ENCODE measurements at regions not wholly inside any gene's neighbourhood (a gene's known extent, or its start where the extent isn't known, plus 50 kb on each side); places are given as distances from the start of the nearest gene placed in this dataset.
A peak's percentile ranks its signal among the peaks of the same experiment; 100 is the strongest.

GRCh38 chr5:40416098-40416497 lies 263.6 kb upstream of the PTGER4 start:
- H3K27ac ChIP-seq: no peak overlapping the region
- TF ChIP-seq CTCF (conservative IDR thresholded peaks at IDR 0.05; ENCODE audit: low read depth): no peak
- ChIA-PET POLR2A (ENCODE audit: low non-redundant PET) (no interaction called here), CTCF (no interaction called here)
- no peak for DNase-seq (ENCODE audit: low spot score)

GRCh38 chr5:40414922-40415321 lies 264.8 kb upstream of the PTGER4 start:
- CTCF ChIA-PET: no interaction called here
- POLR2A ChIA-PET (ENCODE audit: low non-redundant PET): no interaction called here
- no peak for DNase-seq (ENCODE audit: low spot score)
- no peak overlapping the region for H3K27ac ChIP-seq
- no peak for TF ChIP-seq CTCF (conservative IDR thresholded peaks at IDR 0.05; ENCODE audit: low read depth)

GRCh38 chr5:40413743-40414142 lies 266.0 kb upstream of the PTGER4 start:
- H3K27ac ChIP-seq: no peak overlapping the region
- DNase-seq (ENCODE audit: low spot score): peak; percentile 85
- ChIA-PET POLR2A (ENCODE audit: low non-redundant PET) (no interaction called here), CTCF (no interaction called here)
- no peak for TF ChIP-seq CTCF (conservative IDR thresholded peaks at IDR 0.05; ENCODE audit: low read depth)

GRCh38 chr5:40412771-40413170 lies 266.9 kb upstream of the PTGER4 start:
- no peak for TF ChIP-seq CTCF (conservative IDR thresholded peaks at IDR 0.05; ENCODE audit: low read depth)
- H3K27ac ChIP-seq: no peak overlapping the region
- ChIA-PET POLR2A (ENCODE audit: low non-redundant PET) (no interaction called here), CTCF (interaction anchor here (0.7 kb wide), 1 partner anchor 17 kb away, joined by 3 read pairs; no protein-coding TSS in a partner anchor)
- no peak for DNase-seq (ENCODE audit: low spot score)

- CTCF ChIA-PET: no interaction called here
Measured at GRCh38 chr5:40410964-40411635, 268.6 kb upstream of the PTGER4 start.

GRCh38 chr5:40410231-40410861 lies 269.4 kb upstream of the PTGER4 start:
- DNase-seq (ENCODE audit: low spot score): peak; percentile 65
- CTCF ChIA-PET: no interaction called here
- POLR2A ChIA-PET (ENCODE audit: low non-redundant PET): no interaction called here
- TF ChIP-seq CTCF (conservative IDR thresholded peaks at IDR 0.05; ENCODE audit: low read depth): no peak
- H3K27ac ChIP-seq: no peak overlapping the region

More at GRCh38 chr5:40410964-40411635, 268.6 kb upstream of the PTGER4 start:
- DNase-seq (ENCODE audit: low spot score): peak; percentile 81
- H3K27ac ChIP-seq: peak overlapping the region; percentile 70; the same call in 1 of the 2 replicates
- POLR2A ChIA-PET (ENCODE audit: low non-redundant PET): no interaction called here
- no peak for TF ChIP-seq CTCF (conservative IDR thresholded peaks at IDR 0.05; ENCODE audit: low read depth)
